ENCODE measurements at regions not wholly inside any gene's neighbourhood (a gene's known extent, or its start where the extent isn't known, plus 50 kb on each side); places are given as distances from the start of the nearest gene placed in this dataset.
"Not testable (repeated sequence)": the region's sequence is repeated elsewhere in the genome, so short reads cannot be mapped to it uniquely, and the experiment has no call there.

DNA sequence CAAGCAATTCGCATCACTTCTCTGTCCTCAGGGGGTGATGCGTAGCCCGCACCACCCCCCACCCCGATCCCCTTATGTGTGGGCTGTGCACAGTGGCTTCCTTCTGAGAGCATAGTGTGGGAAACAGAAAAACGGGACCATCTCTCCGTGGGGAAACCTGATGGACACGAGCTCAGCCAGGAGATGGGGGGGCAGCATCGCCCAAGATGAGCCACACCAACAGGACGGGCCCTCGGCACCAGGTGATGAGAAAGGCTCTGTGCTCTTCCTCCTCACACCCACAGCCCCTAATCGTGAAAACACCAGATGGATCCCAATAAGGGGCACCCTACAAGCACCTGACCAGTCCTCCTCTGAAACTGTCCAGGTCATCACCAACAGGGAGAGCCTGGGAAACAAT lies 153.6 kb downstream of the SHANK2 start:
- DNase-seq (ENCODE audit: low read depth in 2 of 2) = no peak

DNA sequence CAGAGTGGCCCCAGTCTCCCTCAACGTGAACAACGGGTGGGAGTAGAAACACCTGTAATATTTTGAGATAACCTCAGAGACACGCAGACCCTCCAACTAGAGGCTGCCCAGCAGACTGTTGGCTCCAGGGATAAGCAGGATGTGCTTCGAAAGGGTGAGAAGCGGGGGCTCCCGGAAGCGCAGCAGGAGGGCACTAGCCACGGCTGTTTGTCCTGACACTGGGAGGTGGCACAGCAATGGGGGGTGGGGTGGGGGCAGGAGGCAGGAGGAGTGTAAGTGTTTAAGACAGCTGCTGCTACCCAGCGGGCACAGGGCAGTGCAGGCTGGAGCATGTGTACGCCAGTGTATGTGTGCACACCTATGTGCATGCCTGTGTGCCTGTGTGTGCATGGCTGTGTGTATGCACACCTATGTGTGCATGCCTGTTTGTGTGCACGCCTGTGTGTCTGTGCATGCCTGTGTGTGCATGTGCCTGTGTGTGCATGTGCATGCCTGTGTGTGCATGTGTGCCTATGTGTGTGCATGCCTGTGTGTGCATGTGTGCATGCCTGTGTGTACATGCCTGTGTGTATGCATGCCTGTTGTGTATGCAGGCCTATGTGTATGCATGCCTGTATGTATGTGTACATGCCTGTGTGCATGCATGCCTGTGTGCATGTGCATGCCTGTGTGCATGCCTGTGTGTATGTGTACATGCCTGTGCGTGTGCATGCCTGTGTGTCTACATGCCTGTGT lies 154.7 kb downstream of the SHANK2 start:
- DNase-seq (ENCODE audit: low read depth in 2 of 2) = no peak

DNA sequence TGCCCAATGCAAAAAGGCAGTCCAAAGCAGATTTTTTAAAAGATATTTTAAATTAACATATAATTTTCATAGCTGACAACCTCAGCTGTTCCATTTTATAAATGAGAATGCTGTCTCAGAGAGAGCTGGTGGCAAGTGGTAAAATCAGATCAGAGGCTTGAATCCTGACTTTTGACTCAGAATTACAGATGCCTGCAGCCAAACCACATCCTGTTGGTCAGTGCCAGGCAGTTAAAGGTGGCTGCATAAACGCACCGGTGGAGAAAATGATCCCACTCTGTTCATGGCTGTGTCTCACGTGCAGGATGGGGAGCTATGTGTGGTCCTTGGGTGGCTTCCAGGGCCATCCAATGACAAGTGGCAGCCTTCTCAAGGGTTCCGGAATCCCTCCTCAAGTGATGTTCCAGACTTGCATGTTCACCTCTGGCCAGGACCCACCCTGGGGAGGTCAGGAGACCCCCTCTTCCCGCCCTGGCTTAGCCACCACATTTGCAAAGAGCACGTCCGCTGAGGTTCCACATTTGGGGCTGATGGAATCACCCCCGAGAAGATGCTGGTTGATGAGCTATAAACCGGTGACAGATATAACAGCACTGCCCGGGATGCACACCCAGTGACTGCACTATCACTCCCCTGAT lies 155.5 kb downstream of the SHANK2 start:
- DNase-seq (ENCODE audit: low read depth in 2 of 2) = no peak

DNA sequence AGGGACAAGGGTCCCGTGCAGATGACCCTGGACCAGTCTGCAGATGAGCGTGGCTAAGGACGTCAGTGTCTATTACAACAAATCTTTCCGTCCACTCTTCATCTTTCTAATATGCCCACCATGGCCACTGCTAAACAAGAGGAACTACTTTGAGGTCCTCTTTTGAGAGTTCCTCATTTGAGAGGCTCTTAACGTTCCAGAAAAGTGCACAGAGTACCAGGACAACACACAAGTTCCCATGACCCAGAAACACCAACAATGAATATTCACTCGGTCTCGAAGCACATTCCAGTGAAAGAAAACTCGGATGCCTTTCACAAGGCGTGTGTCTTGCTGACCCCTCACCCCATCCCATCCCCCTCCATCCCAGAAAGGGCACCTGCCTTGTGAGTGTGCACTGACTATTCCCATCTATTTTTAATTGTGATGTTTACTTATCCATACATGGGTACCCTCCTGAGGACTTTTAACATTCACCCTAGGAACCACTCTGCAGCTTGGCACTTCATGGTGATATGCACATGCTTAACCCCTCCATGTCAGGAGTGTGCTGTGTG lies 157.0 kb downstream of the SHANK2 start:
- DNase-seq (ENCODE audit: low read depth in 2 of 2) = no peak

DNA sequence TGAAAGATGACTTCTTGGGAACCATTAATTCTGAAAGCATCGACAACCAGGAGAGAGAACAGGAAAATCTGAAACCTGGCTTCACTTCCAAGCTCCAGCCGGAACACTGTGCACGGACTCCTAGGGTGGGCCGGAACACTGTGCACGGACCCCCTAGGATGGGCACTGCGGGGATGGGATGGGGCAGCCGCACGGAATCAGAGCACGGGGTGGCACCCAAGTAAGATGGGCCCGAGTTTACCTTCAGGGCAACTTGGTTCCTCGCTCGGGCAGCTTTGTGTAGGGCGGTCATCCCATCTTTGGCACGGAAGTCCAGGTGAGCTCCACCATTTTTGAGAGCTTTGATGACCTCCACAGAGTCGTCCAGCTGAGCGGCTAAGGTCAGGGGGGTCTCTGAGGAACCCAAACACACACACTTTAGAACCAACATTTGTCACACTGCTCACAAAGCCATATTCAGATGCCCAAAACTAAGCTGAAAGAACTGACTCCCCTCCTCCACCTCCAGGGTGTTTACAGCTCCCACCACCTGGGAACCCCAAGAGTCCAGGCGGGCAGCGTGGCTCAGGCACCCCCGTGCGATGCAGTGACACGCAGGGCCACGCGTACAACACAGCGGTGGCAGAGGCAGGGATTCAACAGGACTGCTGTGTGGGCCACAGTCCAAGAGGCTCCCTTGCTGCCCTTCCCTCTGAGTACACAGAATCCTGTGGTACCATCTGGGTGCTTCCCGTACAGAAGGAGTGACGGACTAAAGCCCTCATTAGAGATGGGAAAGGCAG lies 157.9 kb downstream of the SHANK2 start:
- no peak for DNase-seq (ENCODE audit: low read depth in 2 of 2)

DNA sequence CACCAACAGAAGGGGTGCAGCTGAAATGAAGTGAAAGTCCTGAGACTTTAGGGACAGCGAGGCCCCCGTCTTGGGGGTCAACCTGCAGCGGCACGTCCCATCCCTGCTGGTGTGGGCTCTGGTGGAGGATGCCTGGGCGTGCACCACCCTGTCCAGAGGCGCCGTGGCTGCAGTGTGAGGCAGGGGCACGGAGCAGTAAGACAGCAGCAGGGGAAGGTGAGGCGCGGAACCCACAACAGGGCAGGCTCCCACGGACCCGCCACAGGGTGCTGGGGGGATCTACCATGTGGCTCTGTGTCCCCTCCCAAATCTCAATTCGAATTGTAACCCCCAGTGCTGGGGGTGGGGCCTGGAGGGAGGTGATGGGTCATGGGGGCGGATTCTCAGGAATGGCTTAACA lies 158.6 kb downstream of the SHANK2 start:
- DNase-seq (ENCODE audit: low read depth in 2 of 2) = no peak

DNA sequence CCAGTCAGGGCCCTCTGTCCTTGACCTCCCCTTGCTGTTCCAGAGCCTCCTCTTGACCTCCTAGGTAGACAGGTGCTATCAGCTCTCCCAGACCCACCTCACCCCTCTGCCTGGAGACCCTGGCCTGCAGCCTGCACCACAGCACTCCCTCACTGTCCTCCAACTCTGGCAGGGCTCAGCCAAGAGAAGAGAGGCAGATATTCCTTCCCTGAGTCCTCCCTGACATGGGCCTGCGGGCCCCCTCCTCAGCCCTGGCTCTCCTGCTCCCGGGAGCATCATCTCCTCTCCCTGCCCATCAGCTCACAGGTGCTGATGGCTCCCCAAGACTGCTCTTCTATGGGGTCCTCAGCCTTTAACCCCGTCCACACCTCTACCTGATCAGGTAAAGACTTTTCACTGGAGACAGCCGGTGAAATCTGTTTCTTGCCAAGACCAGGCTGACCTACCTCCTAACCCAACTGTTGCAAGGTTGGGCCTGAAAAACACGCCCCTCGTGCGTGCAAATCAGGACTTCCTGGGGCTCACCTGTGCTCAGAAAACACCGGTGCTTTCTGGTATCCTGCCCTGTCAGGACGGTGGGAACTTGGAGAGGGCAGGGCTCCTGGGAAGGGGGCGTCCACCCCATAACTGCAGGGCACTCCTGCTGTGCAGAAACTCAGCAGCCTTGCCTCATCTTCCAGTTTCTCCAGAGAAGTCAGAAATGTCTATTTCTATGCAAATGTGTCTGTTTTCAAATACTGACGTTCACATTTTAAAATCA lies 160.7 kb downstream of the SHANK2 start:
- DNase-seq (ENCODE audit: low read depth in 2 of 2) = no peak

DNA sequence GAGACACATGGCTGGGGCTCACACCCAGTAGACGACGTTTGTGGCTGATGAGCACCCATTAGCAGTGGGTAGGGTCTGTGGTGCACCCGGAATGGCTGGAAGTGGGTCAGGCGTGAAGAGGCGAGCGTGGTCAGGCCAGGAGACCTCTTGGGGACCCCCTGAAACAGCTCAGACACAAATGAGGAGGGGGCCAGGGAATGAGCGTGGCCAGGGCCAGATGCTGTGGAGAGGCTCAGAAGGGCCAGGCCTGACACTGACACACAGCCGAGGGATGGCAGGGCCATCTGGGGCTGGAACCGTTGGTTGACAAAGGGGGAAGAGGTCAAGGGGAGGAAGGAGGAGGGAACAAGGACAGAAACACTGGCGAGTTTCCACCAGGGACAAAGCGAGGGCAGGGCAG lies 162.8 kb downstream of the SHANK2 start:
- DNase-seq (ENCODE audit: low read depth in 2 of 2) = no peak

DNA sequence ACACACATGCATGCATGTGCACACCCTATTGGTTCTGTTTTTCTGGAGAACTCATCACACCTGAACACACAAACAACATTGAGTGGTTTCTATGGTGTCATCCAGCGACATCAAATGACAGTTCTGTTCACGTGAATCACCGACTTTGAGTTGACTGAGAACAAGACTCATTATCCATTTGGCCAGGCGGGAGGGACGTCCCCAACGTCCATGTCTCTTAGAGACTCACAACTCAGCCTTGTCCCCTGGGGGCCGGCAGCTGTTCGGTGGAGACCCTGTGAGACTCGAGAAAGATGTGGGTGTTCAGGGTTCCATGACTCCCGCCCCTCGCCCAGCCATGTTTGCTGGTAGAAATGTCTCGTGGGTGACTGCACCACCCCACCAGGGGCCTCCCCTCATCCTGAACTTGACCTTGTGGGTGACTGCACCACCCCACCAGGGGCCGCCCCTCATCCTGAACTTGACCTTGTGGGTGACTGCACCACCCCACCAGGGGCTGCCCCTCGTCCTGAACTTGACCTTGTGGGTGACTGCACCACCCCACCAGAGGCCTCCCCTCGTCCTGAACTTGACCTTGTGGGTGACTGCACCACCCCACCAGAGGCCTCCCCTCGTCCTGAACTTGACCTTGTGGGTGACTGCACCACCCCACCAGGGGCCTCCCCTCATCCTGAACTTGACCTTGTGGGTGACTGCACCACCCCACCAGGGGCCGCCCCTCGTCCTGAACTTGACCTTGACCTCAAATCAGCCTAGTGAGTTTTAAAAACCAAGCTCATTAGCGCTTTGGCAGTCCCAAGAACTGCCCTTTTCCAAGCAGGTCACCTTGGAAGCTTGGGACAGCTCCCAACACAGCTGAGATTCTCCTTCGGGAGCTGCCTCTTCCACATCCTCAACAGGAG lies 163.8 kb downstream of the SHANK2 start:
- not testable (repeated sequence) for DNase-seq (ENCODE audit: low read depth in 2 of 2)

DNA sequence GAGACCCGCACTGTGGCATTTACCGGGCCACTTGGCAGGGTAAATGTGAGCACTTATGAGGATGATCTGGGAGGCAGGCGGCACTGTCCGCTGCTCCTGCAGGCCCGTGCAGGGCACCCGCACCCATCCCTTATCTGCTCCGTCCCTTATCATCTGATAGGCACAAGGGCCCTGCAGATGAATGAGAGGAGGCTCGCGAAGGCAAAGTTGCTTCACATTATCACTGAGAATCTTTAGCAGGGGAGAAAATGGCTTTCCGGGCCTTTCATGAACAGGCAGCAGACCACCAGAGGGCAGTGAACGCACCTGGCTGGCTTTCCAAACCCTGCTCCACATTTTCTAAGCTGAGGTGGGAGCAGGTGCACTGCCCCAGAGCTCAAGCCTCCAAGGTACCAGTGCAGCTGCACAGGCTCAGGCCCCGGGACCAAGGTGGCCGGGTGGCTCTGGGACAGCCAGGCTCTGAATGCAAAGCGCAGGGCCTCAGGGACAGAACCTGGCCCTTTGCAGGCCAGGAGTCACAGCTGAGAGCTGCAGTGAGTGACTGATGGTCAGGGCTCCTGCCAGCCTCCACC lies 165.6 kb downstream of the SHANK2 start:
- no peak for DNase-seq (ENCODE audit: low read depth in 2 of 2)

DNA sequence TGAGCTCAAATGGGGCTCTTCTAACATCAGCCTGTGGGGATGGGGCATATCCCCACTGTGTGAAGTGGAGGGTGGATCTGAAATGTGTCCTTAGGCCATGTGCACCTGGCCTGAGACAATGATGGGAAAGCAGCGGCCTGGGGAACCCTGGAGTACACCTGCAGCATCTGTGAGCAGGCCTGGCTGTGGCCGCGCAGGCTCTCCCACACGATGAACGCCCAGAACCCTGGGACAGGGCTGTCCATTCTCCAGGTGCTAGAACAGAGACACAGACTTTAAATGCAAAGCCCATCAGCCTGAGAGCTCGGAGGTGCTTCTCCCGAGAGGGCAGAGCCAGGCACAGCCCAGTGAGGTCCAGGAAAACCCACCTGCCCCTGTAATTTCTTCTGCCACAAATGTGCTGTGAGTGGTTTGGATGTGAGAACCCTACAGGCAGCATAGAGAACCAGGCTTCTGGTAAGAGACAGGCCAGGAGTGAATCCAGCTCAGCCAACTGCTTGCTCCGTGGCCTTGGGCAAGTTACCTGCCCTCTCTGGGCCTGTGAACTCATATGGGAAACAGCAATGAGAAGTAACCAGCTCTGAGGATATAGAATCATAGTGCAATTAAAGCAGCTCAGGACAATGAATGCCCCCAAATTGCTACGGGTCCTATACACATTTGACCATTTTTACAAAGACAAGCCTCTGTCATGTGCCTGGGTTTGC lies 167.9 kb downstream of the SHANK2 start:
- no peak for DNase-seq (ENCODE audit: low read depth in 2 of 2)

DNA sequence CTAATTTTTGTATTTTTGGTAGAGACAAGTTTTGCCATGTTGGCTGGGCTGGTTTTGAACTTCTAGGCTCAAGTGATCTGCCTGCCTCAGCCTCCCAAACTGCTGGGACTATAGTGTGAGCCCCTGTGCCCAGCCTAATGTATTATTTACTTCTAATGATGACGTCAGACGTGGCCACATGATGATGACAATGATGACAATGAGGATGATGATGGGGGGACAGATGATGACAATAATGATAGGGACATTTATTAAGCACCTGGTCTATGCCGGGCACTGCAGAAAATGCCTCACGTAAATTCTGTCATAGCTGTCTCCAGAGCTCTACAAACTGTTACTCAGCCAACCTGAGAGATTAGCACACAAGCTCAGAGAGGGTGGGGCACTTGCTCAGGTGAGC lies 169.3 kb downstream of the SHANK2 start:
- no peak for DNase-seq (ENCODE audit: low read depth in 2 of 2)

DNA sequence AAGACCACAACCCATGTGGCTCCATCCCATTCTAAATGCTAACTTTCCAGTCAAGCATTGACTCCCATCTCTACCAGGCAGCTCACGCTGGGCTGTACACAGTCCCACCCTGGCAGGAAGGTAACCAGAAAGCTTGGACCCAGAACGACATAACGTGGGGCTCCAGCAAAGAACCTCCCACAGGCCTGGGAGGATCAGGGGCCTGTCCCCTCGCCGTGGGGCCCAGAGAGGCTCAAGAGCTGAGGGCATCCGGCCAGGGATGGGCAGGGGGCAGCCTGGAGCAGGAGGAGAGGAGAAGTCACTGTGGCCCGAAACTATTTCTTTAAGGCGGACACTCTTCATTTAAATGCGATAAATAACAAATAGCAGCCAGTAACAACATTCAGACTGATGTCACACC lies 169.9 kb downstream of the SHANK2 start:
- no peak for DNase-seq (ENCODE audit: low read depth in 2 of 2)

DNA sequence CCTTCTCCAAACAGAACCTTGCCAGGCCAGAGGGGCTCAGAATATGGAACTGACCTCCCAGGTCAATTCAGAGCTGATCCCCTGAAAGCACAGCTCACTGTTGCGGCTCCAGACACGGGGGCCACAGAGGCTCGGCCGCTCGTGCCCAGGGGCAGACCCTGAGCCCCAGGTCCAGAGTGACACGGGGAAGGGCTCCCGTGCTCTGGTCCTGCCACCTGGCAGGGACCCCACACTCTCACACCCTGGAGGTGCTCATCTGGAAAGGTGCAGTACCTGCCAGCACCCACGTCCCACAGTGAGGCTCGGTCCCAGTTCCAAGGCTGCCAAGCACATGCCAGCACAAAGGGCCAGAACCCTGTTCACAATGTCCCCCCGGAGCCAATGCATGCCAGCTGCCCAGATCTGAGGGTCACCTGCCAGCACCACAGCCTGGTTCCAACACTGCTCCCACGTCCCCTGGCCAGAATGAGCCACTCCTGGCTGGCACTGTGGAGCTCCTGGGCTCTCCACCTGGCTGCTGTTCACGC lies 170.6 kb downstream of the SHANK2 start:
- no peak for DNase-seq (ENCODE audit: low read depth in 2 of 2)

DNA sequence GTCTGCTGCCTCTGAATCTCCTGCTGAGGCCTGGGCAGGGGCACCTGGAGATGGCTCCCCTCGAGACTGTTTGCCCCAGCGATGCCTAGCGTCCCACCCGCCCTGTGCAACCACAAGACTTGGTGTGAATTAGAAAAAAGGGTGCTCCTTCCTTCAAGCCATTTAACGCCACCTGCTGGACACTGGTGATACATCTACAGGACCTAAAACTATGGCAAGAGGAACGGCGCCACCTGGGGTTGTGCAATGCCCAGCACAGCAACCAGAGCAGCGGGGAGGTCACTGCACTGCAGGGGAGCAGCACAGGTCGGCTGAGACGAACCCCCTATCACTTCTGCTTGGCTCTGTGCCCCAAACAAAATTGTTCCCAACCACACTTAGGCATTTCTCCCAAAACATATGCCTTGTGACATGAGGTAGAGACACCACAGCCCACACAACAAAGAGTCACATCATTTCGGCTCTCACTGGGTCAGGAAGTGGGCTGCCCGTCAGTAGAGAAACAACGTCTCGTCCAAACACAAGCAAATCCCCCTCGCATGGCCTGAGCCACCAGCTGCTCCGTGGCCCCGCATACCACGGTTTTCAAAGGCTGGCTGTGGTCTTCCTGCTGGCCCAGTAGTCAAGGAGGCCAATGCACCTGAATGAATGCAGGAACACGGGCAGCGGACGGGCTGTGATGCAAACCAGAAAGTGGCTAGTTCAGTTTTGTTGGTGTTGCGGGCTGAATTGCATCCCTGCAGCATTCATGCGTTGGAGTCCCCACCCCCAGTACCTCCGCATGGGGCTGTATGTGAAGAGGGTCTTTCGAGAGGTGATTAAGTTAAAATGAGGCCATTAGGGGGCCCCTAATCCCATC lies 171.9 kb downstream of the SHANK2 start:
- DNase-seq (ENCODE audit: low read depth in 2 of 2) = peak; percentile 38 to 43

DNA sequence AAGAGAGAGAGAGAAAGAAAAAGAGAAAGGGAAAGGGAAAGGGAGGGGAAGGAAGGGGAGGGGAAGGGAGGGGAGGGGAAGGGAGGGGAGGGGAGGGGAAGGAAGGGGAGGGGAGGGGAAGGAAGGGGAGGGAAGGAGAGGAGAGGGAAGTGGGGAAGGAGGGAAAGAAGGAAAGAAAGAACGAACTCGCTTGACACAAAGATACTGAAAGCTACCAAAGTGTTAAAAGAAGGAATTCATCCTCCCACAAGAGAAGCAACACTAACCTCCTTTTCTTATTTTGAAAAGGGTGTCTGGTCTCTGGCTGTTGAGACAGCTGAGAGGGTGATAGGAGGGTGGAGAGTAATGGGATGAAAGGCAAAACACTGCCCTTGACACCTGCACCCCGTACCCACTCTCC lies 172.6 kb downstream of the SHANK2 start:
- no peak for DNase-seq (ENCODE audit: low read depth in 2 of 2)

DNA sequence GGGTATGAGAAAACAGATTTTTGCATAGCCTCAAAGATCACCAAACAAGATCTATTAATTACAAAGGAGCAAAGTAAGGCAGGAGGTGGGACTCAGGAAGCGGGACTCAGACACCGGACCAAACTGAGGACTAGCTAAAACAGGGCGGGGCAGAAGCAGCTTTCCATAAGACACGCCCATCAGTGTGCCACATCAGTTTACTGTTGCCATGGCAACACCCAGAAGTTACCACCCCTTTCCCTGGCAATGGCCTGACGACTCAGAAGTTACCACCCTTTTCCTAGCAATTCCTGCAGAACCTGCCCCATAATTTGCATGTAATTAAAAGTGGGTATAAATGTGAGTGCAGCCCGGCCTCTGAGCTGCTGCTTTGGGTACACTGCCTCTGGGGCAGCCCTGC lies 173.9 kb downstream of the SHANK2 start:
- no peak for DNase-seq (ENCODE audit: low read depth in 2 of 2)

DNA sequence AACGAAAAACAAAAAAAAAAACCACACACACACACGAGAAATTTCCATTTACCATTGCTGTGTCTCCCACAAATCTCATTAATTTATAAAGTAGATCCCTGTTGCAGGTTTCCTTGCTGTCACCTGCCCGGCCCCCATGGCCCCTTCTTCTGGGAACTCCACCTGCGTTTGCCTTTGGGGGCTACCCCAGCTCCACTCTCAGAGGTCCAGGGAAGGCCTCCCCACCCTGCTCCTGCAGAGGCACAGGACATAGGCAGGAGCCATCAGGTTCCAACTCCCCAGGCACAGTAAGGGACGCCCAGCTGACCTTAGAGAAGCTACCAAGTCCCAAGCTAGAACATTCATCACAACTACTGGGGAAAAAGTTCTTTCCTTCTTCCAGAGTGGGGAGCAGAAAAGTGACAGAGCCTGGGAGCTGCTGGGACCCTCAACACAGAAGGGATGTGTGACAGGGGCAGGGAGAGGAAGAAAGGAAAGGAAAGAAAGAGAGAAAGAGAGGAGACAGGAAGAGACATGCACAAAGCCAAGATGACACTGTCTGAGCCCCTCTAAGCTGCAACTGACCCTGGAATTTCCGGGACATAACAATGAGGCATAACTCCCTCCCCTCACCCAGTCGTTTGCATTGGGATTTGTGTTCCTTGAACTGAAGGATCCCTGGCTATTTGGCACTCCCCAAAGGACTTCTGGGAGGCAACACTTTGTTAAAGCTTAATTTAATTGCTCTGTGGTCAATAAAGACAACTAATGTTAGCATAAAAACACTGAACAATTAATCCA lies 175.7 kb downstream of the SHANK2 start:
- DNase-seq (ENCODE audit: low read depth in 2 of 2) = no peak

Data from stimulated activated CD8-positive, alpha-beta memory T cell treated with anti-CD3 and anti-CD28 coated beads, Interleukin-2, amount 100 ng/mL, for 48 hours (primary cell).